ENCODE measurements at regions not wholly inside any gene's neighbourhood (a gene's known extent, or its start where the extent isn't known, plus 50 kb on each side); places are given as distances from the start of the nearest gene placed in this dataset.
"Not testable (repeated sequence)": the region's sequence is repeated elsewhere in the genome, so short reads cannot be mapped to it uniquely, and the experiment has no call there.

- not testable (repeated sequence) for DNase-seq (ENCODE audit: low read depth)
Observed at GRCh38 chr2:90220623-90221299, 1529.3 kb downstream of the RPIA start.

DNA sequence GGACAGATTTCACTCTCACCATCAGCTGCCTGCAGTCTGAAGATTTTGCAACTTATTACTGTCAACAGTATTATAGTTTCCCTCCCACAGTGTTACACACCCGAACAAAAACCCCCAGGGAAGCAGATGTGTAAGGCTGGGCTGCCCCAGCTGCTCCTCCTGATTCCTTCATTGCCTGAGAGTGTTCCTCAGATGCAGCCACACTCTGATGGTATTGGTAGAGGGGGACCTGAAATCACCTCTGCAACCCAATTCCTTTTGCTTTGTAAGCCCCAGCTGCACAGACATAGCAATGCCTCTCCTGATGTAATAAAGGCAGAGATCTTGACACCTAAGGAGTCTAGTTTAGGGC lies 1529.8 kb downstream of the RPIA start:
- no peak for DNase-seq (ENCODE audit: low read depth)

GRCh38 chr2:90224767-90225166 lies 1533.3 kb downstream of the RPIA start:
- DNase-seq (ENCODE audit: low read depth) = not testable (repeated sequence)

DNA sequence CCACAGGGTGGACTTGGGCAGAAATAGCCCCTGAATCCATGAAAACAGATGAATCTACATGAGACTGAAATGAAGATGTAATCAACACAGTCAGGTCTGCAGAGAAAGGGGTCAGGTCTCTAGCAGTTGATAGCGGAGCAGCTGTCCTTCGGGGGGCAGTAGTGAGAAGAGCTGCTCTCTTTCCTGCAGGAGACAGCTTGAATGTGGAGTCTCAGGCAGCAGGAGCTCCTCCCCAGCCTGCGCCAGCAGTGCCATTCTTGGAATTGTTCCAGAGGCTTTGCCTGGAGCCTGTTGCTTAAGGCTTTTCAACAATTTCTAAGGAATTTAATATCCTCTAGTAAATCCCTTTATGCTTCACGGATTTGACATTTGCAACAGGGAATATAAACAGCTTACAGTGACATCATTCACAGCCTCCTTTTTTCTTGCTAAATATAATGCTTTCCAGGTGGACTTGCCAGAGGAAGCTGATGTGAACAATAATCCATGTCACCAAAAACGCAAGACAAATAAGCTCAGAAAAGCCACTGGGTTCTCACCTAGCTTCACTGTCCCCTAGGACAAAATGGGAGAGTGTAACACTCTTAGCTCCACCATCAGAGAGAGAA lies 1535.1 kb downstream of the RPIA start:
- DNase-seq (ENCODE audit: low read depth) = not testable (repeated sequence)

DNA sequence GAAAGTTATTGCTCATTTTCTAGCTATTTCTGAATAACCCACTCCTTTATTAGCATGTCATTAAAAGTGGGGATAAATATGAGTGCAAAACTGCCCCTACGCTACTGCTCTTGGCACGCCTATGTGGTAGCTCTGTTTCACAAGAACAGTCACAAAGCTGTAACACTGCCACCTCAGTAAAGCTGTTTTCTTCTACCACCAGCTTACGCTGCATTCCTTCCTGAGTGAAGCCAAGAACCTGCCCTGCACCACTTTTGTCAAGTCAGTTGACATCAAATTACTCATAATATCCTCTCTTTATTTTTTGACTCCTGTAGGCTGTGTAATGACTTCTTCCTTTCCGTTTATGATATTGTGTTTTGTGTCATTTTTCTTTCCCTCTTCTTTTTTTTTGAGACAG lies 1539.7 kb downstream of the RPIA start:
- DNase-seq (ENCODE audit: low read depth) = not testable (repeated sequence)

DNA sequence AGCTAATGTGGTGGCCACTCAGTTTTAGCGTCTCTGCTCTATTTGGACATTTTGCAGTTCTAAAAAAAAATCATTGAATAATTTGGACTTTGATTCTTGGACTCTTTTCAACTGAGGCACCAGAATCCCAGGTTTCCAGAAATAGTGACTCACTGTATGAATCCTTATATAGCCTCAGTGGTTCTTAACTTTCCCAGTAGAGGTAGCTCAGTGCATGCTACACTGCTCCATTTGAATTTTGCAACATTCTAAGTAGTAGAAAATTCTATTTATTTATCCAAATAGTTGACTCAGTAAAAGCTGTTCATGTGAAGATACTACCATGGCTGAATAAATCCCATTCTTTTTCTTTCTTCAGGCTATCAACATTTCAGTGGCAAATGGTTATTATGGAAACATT lies 1544.0 kb downstream of the RPIA start:
- DNase-seq (ENCODE audit: low read depth) = not testable (repeated sequence)

GRCh38 chr2:90237923-90238361 lies 1546.5 kb downstream of the RPIA start:
- not testable (repeated sequence) for DNase-seq (ENCODE audit: low read depth)

DNA sequence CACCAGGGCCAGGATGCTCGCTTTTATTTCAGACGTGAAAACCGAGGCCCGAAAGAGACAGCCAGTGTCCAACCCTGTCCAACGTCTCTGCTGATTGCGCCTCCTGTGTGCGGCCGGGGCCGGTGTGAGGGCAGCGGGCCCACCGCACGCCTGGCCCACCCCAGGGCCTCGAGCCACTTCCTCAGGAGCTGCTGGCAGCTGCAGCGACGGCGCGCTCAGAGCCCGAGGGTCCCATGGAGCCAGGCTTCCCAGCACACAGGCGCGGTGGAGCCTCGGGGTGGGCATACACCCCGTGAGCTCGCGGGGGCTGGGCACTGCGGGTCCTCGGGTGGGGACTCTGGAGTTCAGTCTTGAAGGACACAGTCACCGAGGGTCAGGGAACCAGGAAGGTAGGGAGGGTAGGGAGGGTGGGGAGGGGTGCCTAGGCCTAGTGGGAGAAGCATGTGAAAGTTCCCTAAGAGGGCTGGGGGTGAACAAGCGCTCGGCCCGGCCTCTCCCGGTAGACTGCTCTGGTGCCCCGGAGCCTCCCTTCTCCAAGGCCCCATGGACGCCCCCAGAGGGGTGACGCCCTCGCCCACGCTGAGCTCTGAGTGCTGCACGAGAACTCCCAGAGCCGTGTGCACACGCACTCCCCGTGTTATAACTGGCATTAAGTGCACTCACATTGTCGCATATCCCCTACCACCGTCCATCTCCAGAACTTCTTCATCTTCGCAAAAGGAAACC lies 1547.2 kb downstream of the RPIA start:
- DNase-seq (ENCODE audit: low read depth) = not testable (repeated sequence)

GRCh38 chr2:90239769-90240168 lies 1548.3 kb downstream of the RPIA start:
- DNase-seq (ENCODE audit: low read depth) = not testable (repeated sequence)

- DNase-seq (ENCODE audit: low read depth) = not testable (repeated sequence)
Observed at GRCh38 chr2:90244902-90245765, 1553.7 kb downstream of the RPIA start.

GRCh38 chr2:90248400-90248799 lies 1556.9 kb downstream of the RPIA start:
- DNase-seq (ENCODE audit: low read depth) = not testable (repeated sequence)

- not testable (repeated sequence) for DNase-seq (ENCODE audit: low read depth)
Observed at GRCh38 chr2:90250350-90250749, 1558.9 kb downstream of the RPIA start.

DNA sequence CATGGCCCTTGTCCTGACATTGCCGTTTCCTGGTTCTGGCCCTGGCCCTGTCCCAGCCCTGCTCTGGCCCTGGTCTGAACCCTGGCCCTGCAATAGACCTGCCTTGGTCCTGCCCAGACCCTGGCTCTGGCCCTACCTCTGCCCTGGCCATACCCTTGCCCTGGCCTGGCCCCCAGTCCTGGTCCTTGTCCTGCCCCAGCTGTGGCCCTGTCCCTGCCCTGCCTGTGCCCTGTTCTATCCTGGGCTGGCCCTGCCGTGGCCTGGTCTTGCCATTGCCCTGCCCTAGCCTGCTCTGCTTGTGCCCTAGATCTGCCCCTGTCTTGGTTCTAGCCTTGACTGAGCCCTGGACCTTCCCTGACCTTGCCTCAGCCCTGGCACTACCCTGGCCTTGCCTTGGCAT lies 1560.1 kb downstream of the RPIA start:
- DNase-seq (ENCODE audit: low read depth) = not testable (repeated sequence)

DNA sequence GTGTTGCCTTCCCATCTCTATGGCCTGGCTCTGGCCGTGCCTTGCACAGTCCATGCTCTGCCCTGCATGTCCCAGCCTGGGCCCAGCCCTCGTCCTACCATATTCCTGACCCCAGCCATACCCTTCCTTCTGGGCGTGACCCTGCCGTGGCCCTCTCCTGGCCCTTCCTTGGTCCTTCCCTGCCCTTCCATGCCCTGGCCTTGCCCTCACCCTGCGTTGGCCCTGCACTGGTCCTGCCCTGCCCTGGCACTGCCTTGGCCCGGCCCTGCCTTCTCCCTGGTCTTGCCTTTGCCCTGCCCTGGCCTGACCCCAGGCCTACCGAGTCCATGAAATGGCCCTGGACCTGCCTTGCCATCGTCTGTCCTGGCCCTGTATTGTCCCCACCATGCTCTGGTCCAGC lies 1561.8 kb downstream of the RPIA start:
- DNase-seq (ENCODE audit: low read depth) = not testable (repeated sequence)

GRCh38 chr2:90266888-90267287 lies 1575.4 kb downstream of the RPIA start:
- not testable (repeated sequence) for DNase-seq (ENCODE audit: low read depth)

- not testable (repeated sequence) for DNase-seq (ENCODE audit: low read depth)
Observed at GRCh38 chr2:90287751-90288150, 1596.3 kb downstream of the RPIA start.

DNA sequence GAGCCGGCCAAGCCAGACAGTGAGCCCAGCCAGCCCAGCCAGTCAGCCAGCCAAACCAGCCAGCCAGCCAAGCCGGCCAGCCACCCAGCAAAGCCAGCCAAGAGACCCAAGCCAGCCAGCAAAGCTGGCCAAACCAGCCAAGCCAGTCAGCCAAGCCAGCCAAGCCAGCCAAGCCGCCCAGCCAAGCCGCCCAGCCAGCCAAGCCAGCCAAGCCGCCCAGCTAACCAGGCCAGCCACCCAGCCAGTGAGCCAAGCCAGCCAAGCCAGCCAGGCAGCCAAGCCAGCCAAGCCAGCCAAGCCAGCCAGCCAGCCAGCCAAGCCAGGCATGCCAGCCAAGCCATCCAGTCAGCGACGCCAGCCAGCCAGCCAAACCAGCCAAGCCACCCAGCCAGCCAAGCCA lies 1596.9 kb downstream of the RPIA start:
- DNase-seq (ENCODE audit: low read depth) = not testable (repeated sequence)

- not testable (repeated sequence) for DNase-seq (ENCODE audit: low read depth)
Observed at GRCh38 chr2:90289291-90289980, 1598.0 kb downstream of the RPIA start.

DNA sequence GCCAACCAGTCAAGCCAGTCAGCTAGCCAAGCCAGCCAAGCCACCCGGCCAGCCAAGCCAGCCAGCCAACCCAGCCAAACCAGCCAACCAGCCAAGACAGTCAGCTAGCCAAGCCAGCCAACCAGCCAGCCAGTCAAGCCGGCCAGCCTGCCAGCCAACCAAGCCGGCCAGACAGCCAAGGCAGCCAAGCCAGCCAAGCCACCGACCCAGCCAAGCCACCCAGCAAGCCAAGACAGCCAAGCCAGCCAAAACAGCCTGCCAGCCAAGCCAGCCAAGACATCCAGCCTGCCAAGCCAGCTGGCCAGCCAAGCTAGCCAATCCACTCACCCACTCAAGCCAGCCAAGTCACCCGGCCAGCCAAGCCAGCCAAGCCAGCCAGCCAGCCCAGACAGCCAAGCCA lies 1599.2 kb downstream of the RPIA start:
- DNase-seq (ENCODE audit: low read depth) = not testable (repeated sequence)

DNA sequence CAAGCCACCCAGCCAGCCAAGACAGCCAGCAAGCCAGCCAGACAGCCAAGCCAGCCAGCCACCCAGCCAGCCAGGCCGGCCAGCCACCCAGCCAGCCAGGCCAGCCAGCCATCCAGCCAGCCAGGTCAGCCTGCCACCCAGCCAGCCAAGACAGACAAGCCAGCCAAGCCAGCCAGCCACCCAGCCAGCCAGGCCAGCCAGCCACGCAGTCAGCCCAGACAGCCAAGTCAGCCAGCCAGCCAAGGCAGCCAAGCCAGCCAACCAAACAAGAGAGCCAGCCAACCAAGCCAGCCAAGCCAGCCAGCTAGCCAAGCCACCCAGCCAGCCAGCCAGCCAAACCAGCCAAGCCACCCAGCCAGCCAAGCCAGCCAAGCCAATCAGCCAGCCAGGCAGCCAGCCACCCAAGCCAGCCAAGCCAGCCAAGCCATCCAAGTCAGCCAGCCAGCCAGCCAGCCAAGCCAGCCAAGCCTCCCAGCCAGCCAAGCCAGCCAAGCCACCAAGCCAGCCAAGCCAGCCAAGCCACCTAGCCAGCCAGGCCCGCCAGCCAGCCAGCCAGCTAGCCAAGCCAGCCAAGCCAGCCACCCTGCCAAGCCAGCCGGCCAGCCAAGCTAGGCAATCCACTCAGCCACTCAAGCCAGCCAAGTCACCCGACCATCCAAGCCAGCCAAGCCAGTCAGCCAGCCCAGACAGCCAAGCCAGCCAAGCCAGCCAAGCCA lies 1599.9 kb downstream of the RPIA start:
- not testable (repeated sequence) for DNase-seq (ENCODE audit: low read depth)

Data from LHCN-M2 (cell line).